D721Med (cell line): ENCODE measurements at regions not wholly inside any gene's neighbourhood (a gene's known extent, or its start where the extent isn't known, plus 50 kb on each side); places are given as distances from the start of the nearest gene placed in this dataset.

Experiments
- DNase-seq: peaks from one replicate; pipeline ENCODE4 v3.0.0; 2011; ENCODE audit warnings: low spot score; ENCODE audit not compliant: insufficient read length
- FAIRE-seq: peaks from 2 replicates; lab custom pipeline; 2011; peaks lifted over from hg19 to GRCh38; lab: Jason Lieb, UNC
- CTCF ChIP-seq: IDR thresholded peaks from 2 replicates; pipeline ENCODE4 v1.5.1; 2012; ENCODE audit warnings: mild to moderate bottlenecking, control low read depth; ENCODE audit not compliant: insufficient read depth; ENCODE audit errors: missing control alignments

GRCh38 chr3:187833375-187833774 lies 88.1 kb upstream of the BCL6 start:
- FAIRE-seq: no peak
- DNase-seq: no peak
- no peak for TF ChIP-seq CTCF

- FAIRE-seq: no peak
- no peak for TF ChIP-seq CTCF
- no peak for DNase-seq
Measured at GRCh38 chr3:187833799-187834578, 88.7 kb upstream of the BCL6 start.

- no peak for DNase-seq
- no peak for FAIRE-seq
- no peak for TF ChIP-seq CTCF
Measured at GRCh38 chr3:187836823-187837770, 91.8 kb upstream of the BCL6 start.

GRCh38 chr3:187838016-187838540 lies 92.8 kb upstream of the BCL6 start:
- FAIRE-seq: no peak
- no peak for TF ChIP-seq CTCF

GRCh38 chr3:187839422-187839821 lies 94.2 kb upstream of the BCL6 start:
- no peak for FAIRE-seq
- no peak for DNase-seq
- no peak for TF ChIP-seq CTCF

More at GRCh38 chr3:187838016-187838540, 92.8 kb upstream of the BCL6 start:
- no peak for DNase-seq

GRCh38 chr3:187840856-187841255 lies 95.6 kb upstream of the BCL6 start:
- no peak for TF ChIP-seq CTCF
- FAIRE-seq: no peak
- no peak for DNase-seq

- DNase-seq (no peak), FAIRE-seq (no peak)
- no peak for TF ChIP-seq CTCF
Measured at GRCh38 chr3:187841560-187841959, 96.3 kb upstream of the BCL6 start.
